VCaP (cell line): ENCODE measurements at regions not wholly inside any gene's neighbourhood (a gene's known extent, or its start where the extent isn't known, plus 50 kb on each side); places are given as distances from the start of the nearest gene placed in this dataset.
"Not testable (repeated sequence)": the region's sequence is repeated elsewhere in the genome, so short reads cannot be mapped to it uniquely, and the experiment has no call there.

Source experiments
- H3K27ac ChIP-seq: fragments of 450-650 bp; 2 replicates; pipeline ENCODE4 v1.5.1; 2017
- TF ChIP-seq, protein P1 (sequence below): fragments of 450-650 bp; conservative IDR thresholded peaks from 2 replicates; pipeline ENCODE4 v1.5.1; 2017; ENCODE audit warnings: mild to moderate bottlenecking, moderate library complexity

DNA sequence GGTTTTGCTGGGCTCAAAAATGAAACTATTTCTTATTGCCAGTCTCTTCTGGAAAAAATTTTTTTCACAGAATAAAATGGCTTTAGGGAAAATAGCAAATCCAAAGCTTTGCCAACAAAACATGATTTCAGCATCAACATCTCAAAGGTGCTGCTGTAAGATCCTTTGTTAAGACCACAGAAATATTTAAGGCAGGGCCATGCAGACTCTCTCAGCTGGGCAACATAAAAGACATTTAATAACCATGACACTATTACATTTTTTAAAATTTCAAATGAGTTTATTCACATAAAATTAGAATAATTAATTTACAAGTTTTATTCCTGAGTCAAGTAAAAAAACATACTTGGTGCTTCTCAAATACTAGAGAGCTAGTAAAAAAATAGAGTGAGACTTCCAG lies 527.1 kb upstream of the DPPA4 start:
- H3K27ac ChIP-seq: no peak overlapping the region
- TF ChIP-seq, protein P1, sequence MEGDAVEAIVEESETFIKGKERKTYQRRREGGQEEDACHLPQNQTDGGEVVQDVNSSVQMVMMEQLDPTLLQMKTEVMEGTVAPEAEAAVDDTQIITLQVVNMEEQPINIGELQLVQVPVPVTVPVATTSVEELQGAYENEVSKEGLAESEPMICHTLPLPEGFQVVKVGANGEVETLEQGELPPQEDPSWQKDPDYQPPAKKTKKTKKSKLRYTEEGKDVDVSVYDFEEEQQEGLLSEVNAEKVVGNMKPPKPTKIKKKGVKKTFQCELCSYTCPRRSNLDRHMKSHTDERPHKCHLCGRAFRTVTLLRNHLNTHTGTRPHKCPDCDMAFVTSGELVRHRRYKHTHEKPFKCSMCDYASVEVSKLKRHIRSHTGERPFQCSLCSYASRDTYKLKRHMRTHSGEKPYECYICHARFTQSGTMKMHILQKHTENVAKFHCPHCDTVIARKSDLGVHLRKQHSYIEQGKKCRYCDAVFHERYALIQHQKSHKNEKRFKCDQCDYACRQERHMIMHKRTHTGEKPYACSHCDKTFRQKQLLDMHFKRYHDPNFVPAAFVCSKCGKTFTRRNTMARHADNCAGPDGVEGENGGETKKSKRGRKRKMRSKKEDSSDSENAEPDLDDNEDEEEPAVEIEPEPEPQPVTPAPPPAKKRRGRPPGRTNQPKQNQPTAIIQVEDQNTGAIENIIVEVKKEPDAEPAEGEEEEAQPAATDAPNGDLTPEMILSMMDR: no peak

DNA sequence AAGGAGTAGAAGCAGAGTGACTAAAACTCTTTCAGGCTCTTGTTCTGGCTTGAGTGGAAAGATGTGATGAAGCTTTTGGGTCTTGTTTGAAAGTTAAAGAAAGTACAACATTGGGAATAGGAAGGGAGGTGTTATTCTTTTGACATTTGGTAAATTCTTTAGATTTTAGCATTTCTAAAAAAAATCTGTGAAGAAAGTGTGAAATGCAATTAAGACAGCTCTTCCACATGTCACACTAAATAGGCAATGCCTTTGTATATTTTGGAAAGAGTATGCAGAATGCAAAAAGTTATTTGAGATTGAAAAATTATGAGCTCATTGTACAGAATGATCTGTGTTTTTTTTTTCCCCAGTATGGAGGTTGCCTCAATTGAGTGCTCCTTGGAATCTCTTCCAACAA lies 532.2 kb upstream of the DPPA4 start:
- TF ChIP-seq, protein P1: no peak

DNA sequence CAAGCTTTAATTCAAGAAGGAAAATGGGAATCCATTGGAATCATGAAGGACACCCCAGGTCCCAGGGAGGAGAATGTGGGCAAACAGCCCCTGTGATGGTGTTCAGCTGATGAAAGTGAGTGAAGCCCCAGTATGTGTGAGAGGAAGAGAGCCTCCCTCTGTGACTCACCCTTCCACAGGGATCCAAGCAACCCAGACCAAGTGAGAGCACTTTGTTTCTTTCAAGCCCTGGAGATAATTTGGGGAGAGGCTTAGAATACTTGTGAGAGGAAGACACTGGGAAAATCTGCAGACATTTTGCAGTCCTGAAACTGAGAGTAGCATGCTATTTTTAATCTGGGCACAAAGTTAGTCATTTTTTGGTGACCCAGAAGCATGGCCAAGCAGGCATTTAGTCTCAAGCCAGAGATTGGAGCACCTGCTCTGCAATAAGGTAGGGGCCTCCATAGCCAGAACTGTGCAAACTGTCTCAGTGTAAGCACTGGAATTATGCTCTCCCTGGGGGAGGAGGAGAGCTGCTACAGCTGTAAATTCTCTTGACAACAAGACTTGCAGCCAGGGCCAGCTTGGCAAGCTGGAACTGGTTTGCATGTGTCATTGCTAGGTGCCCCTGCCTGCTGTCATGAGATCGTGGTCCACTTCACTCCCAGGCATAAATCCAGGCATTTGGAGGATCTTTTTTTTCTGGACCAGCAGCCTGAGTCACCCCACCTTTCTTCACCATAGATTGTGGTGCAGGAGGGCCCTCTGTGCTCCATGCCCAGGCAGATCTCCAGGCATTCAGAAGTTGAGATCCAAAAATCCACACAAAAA lies 537.8 kb upstream of the DPPA4 start:
- TF ChIP-seq, protein P1: no peak

More for the DNA sequence above, 532.2 kb upstream of the DPPA4 start:
- H3K27ac ChIP-seq: no peak overlapping the region

DNA sequence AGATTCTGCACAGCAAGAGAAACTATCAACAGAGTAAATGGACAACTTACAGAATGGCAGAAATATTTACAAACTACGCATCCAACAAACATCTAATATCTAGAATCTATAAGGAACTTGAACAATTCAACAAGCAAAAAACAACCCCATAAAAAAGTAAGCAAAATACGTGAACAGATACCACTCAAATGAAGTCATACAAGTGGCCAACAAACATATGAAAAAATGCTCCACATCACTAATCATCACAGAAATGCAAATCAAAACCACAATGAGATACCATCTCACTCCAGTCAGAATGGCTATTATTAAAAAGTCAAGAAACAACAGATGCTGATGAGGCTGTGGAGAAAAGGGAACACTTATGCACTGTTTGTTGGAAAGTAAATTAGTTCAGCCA lies 540.3 kb upstream of the DPPA4 start:
- H3K27ac ChIP-seq: not testable (repeated sequence)

More for the DNA sequence above, 537.8 kb upstream of the DPPA4 start:
- H3K27ac ChIP-seq: no peak overlapping the region

DNA sequence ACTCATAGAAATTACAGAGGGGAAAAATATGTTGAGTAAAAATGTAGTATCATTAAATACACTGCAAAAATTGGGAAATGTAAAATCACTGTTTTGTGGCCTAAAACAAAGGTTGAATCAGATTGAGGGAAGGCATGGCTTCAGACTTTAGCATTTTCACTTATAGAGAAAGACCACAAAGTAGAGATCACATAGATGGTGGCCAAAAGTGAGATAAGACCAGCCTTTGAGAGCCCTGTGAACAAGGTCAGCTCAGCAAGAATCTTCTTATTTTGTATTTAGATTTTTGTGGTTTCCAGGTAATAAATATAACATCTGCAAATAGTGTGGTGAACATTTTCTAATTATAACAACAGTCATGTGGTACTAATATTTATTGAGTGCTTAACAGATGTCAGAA lies 544.8 kb upstream of the DPPA4 start:
- TF ChIP-seq, protein P1: no peak
- no peak overlapping the region for H3K27ac ChIP-seq

DNA sequence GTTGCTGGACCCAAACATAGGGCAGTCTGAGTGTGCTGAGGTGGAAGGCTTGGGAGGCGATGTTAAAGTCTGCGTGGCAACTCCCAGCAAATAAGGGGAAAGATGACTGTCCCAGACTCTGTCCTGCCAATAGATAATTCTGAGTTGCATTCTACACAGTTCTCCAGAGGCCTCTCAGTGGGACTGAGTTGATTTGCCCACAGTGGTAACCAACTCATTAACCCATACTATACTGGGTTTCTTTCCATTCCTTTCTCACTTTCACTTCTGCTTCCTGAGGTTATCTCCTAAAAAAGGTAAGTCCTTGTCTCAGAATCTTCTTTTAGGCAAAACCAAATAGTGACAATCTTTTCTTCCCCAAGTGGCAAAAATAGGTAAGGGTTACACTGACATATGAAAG lies 549.9 kb upstream of the DPPA4 start:
- H3K27ac ChIP-seq: no peak overlapping the region
- TF ChIP-seq, protein P1: no peak

DNA sequence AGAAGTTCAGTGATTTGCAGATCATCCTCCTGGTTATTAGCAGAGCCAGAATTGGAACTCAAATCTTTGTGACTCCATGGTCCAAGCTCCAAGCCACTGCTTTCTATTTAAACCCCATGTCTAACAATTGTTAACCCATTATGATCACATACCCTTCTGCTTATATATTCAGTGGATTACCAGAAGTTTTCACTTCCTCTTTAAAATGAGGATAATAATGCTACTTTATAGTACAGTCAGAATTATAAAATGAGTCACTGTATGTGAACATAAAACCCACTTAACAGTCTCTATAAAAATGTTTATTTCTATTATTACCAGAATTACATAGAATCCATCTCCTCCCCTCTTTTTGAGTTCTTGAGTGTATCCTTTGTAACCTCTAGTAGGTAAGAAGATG lies 550.7 kb upstream of the DPPA4 start:
- no peak overlapping the region for H3K27ac ChIP-seq
- TF ChIP-seq, protein P1: no peak

DNA sequence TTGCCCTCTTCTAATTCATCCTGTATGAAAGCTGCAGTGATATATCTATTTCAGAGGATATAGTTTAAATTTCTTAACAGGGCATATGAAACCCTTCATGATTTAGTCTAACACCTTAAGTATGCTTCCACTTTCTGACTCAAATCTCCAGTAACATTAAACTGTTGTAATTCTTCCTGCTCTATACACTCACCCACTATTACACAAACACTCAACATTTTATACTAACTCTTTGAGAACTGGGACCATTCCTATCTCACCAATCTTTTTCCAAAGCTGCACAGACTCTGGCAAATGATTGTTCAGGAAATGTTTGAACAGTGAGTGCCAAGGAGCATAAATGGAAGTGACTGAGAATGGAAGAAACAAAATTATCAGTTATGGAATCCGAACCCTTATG lies 560.4 kb upstream of the DPPA4 start:
- TF ChIP-seq, protein P1: no peak
- H3K27ac ChIP-seq: no peak overlapping the region
